H1 (cell line): ENCODE measurements at regions not wholly inside any gene's neighbourhood (a gene's known extent, or its start where the extent isn't known, plus 50 kb on each side); places are given as distances from the start of the nearest gene placed in this dataset.

Experiments
- CTCF ChIA-PET: fragments of 300-600 bp; sonication (Branson Sonifier 250); formaldehyde crosslinking; loops from one replicate; lab custom pipeline; 2021; ENCODE audit not compliant: partially characterized antibody; lab: Charles Lee
- POLR2A ChIA-PET: fragments of 300-600 bp; sonication (Branson Sonifier 250); formaldehyde crosslinking; loops from one replicate; lab custom pipeline; 2021; ENCODE audit warnings: inconsistent platforms; ENCODE audit not compliant: partially characterized antibody; lab: Charles Lee
- DNase-seq, 2 experiments: peaks; one replicate each; pipeline versions ENCODE4 v3.0.0 to v3.0.0-alpha.2; 2010 to 2022; ENCODE audit warnings: low spot score in 2 of 2, low read depth in 1 of 2, mixed read lengths in 1 of 2
- FAIRE-seq: peaks from 2 replicates; lab custom pipeline; 2011; peaks lifted over from hg19 to GRCh38; lab: Jason Lieb, UNC
- H2AFZ ChIP-seq: 2 replicates; pipeline ENCODE4 v1.8.1; 2012; ENCODE audit warnings: low read length, inconsistent platforms
- H2AK5ac ChIP-seq: 2 replicates; pipeline ENCODE4 v1.6.1; 2013; ENCODE audit warnings: low read depth, low read length
- H2BK120ac ChIP-seq: replicated peaks from 2 replicates; pipeline ENCODE3; 2013; ENCODE audit warnings: low read depth, low read length, inconsistent platforms
- H2BK12ac ChIP-seq: 2 replicates; pipeline ENCODE4 v1.6.1; 2013; ENCODE audit warnings: low read depth, low read length
- H2BK15ac ChIP-seq: 2 replicates; pipeline ENCODE4 v1.6.1; 2013; ENCODE audit warnings: low read length
- H2BK20ac ChIP-seq: 2 replicates; pipeline ENCODE4 v1.6.1; 2013; ENCODE audit warnings: low read length
- H2BK5ac ChIP-seq: 2 replicates; pipeline ENCODE4 v1.6.1; 2013; ENCODE audit warnings: low read depth, low read length
- H3K14ac ChIP-seq: 2 replicates; pipeline ENCODE4 v1.6.1; 2013; ENCODE audit warnings: inconsistent platforms; ENCODE audit not compliant: insufficient read length
- H3K18ac ChIP-seq: 2 replicates; pipeline ENCODE4 v1.6.1; 2013; ENCODE audit warnings: low read length; ENCODE audit errors: extremely low read depth
- H3K23ac ChIP-seq: 2 replicates; pipeline ENCODE4 v1.6.1; 2013; ENCODE audit warnings: inconsistent platforms; ENCODE audit not compliant: insufficient read length
- H3K23me2 ChIP-seq: 2 replicates; pipeline ENCODE4 v1.6.1; 2013; ENCODE audit warnings: low read depth, low read length
- H3K27ac ChIP-seq: 2 replicates; pipeline ENCODE4 v1.6.1; 2011; ENCODE audit warnings: low read depth, low read length, inconsistent platforms
- H3K27me3 ChIP-seq, 4 experiments: replicated peaks in 1 of 4; 1 replicate in 1 of 4; 2 replicates in 3 of 4; pipeline versions ENCODE4 v1.6.1 to v1.8.1; 2011 to 2013; ENCODE audit warnings: low read length in 3 of 4, mild to moderate bottlenecking in 3 of 4, inconsistent platforms in 2 of 4, mixed read lengths in 2 of 4, moderate library complexity in 1 of 4; ENCODE audit not compliant: control insufficient read depth in 3 of 4, insufficient read depth in 3 of 4; ENCODE audit errors: extremely low read depth in 1 of 4
- H3K36me3 ChIP-seq, 4 experiments: 2 replicates each; pipeline versions ENCODE4 v1.6.1 to v1.8.1; 2011 to 2013; ENCODE audit warnings: mild to moderate bottlenecking in 4 of 4, low read length in 3 of 4, moderate library complexity in 2 of 4, control low read depth in 1 of 4, inconsistent platforms in 1 of 4; ENCODE audit not compliant: insufficient read depth in 4 of 4, control insufficient read depth in 2 of 4
- H3K4ac ChIP-seq: replicated peaks from 2 replicates; pipeline ENCODE3; 2013; ENCODE audit warnings: low read length, low read depth, mixed read lengths, inconsistent platforms; ENCODE audit not compliant: insufficient read length
- H3K4me1 ChIP-seq, 4 experiments: replicated peaks in 1 of 4; 1 replicate in 1 of 4; 2 replicates in 3 of 4; pipeline versions ENCODE4 v1.6.1 to v1.8.1; 2011 to 2013; ENCODE audit warnings: low read length in 3 of 4, inconsistent platforms in 2 of 4, mixed read lengths in 1 of 4; ENCODE audit not compliant: insufficient read depth in 4 of 4, control insufficient read depth in 3 of 4
- H3K4me2 ChIP-seq, 2 experiments: 2 replicates each; pipeline versions ENCODE4 v1.6.1 to v1.8.1; 2011 to 2013; ENCODE audit warnings: low read depth in 2 of 2, low read length in 2 of 2, control low read depth in 1 of 2, inconsistent platforms in 1 of 2, mild to moderate bottlenecking in 1 of 2; ENCODE audit not compliant: insufficient read depth in 1 of 2
- H3K4me3 ChIP-seq, 4 experiments: fragments of 200-600, 300-600 bp in 1 of 4; sonication (generic), shearing (Covaris generic), sonication (Bioruptor Twin) in 1 of 4; 2 replicates each; pipeline versions ENCODE4 v1.5.1 to v1.8.1; 2011 to 2016; ENCODE audit warnings: low read length in 4 of 4, low read depth in 3 of 4, control low read depth in 2 of 4, inconsistent platforms in 2 of 4, mild to moderate bottlenecking in 2 of 4, mixed read lengths in 1 of 4, moderate library complexity in 1 of 4; ENCODE audit not compliant: insufficient read depth in 2 of 4; ENCODE audit errors: extremely low read depth in 1 of 4
- H3K56ac ChIP-seq: replicated peaks from 2 replicates; pipeline ENCODE3; 2013; ENCODE audit warnings: low read depth, mild to moderate bottlenecking, mixed read lengths, low read length, inconsistent platforms; ENCODE audit not compliant: insufficient read length
- H3K79me1 ChIP-seq: 2 replicates; pipeline ENCODE4 v1.6.1; 2013; ENCODE audit warnings: low read depth, low read length, control low read depth
- H3K79me2 ChIP-seq, 2 experiments: 2 replicates each; pipeline versions ENCODE4 v1.6.1 to v1.8.1; 2012 to 2013; ENCODE audit warnings: low read length in 2 of 2, mild to moderate bottlenecking in 2 of 2, inconsistent platforms in 1 of 2; ENCODE audit not compliant: insufficient read depth in 2 of 2, control insufficient read depth in 1 of 2
- H3K9ac ChIP-seq, 4 experiments: replicated peaks in 1 of 4; 1 replicate in 1 of 4; 2 replicates in 3 of 4; pipeline versions ENCODE4 v1.6.1 to v1.8.1; 2011 to 2013; ENCODE audit warnings: low read depth in 3 of 4, low read length in 3 of 4, control low read depth in 2 of 4, mild to moderate bottlenecking in 2 of 4, moderate library complexity in 2 of 4, inconsistent platforms in 1 of 4; ENCODE audit errors: extremely low read depth in 1 of 4
- H3K9me3 ChIP-seq, 2 experiments: 2 replicates each; pipeline versions ENCODE4 v1.6.1 to v1.8.1; 2012 to 2013; ENCODE audit warnings: mild to moderate bottlenecking in 2 of 2, moderate library complexity in 2 of 2, control low read depth in 1 of 2, inconsistent platforms in 1 of 2, low read depth in 1 of 2, low read length in 1 of 2, mixed read lengths in 1 of 2; ENCODE audit not compliant: insufficient read depth in 2 of 2
- H4K20me1 ChIP-seq, 2 experiments: replicated peaks in 1 of 2; 2 replicates each; pipeline versions ENCODE3 to v1.8.1; 2011 to 2013; ENCODE audit warnings: inconsistent platforms in 2 of 2, low read length in 2 of 2, mild to moderate bottlenecking in 1 of 2; ENCODE audit not compliant: insufficient read depth in 2 of 2, control insufficient read depth in 1 of 2
- H4K5ac ChIP-seq: 2 replicates; pipeline ENCODE4 v1.6.1; 2013; ENCODE audit warnings: low read length, low read depth, mixed read lengths, inconsistent platforms; ENCODE audit not compliant: insufficient read length
- H4K8ac ChIP-seq: 2 replicates; pipeline ENCODE4 v1.8.0; 2013; ENCODE audit warnings: mild to moderate bottlenecking, moderate library complexity, low read length, inconsistent platforms; ENCODE audit not compliant: insufficient read depth; ENCODE audit errors: extremely low read depth
- H4K91ac ChIP-seq: replicated peaks from 2 replicates; pipeline ENCODE3; 2013; ENCODE audit warnings: low read length, mixed read lengths, inconsistent platforms; ENCODE audit not compliant: insufficient read length
- ATF2 ChIP-seq: IDR thresholded peaks from 2 replicates; pipeline ENCODE4 v1.6.1; 2012; ENCODE audit warnings: low read length, inconsistent platforms
- BRCA1 ChIP-seq: IDR thresholded peaks from 2 replicates; pipeline ENCODE4 v1.6.1; 2012; ENCODE audit warnings: low read depth, low read length, improper control_type of control experiment
- CEBPB ChIP-seq: IDR thresholded peaks from 2 replicates; pipeline ENCODE4 v1.6.1; 2012; ENCODE audit warnings: low read depth, low read length
- CHD2 ChIP-seq: IDR thresholded peaks from 2 replicates; pipeline ENCODE4 v1.6.1; 2012; ENCODE audit warnings: low read length, improper control_type of control experiment
- NRF1 ChIP-seq: IDR thresholded peaks from 2 replicates; pipeline ENCODE4 v1.6.1; 2011; ENCODE audit warnings: mild to moderate bottlenecking, low read depth, low read length, improper control_type of control experiment
- SAP30 ChIP-seq: fragments of 300-600 bp; sonication (generic); IDR thresholded peaks from 2 replicates; pipeline ENCODE4 v1.7.1; 2012; ENCODE audit warnings: low read length, moderate library complexity, mild to moderate bottlenecking, inconsistent platforms; ENCODE audit not compliant: insufficient read depth, insufficient replicate concordance
- SUZ12 ChIP-seq: fragments of 200-600 bp; sonication (generic); IDR thresholded peaks from 2 replicates; pipeline ENCODE4 v1.6.1; 2012; ENCODE audit warnings: mild to moderate bottlenecking, inconsistent platforms, low read length, moderate library complexity, mixed read lengths
- TBP ChIP-seq: IDR thresholded peaks from 2 replicates; pipeline ENCODE4 v1.6.1; 2011; ENCODE audit warnings: low read depth, low read length, improper control_type of control experiment
- WGBS, 2 experiments: shearing (Covaris generic) in 1 of 2; methylation state at CpG; one replicate each; pipeline versions ENCODE4 v1.1.6 to v1.1.7; 2013 to 2015; ENCODE audit warnings: low lambda C conversion rate in 2 of 2, mixed read lengths in 2 of 2, inconsistent platforms in 1 of 2, low coverage in 1 of 2, missing lambda C conversion rate in 1 of 2; ENCODE audit not compliant: insufficient replicate concordance in 2 of 2, insufficient coverage in 1 of 2, insufficient read length in 1 of 2; ENCODE audit errors: extremely low coverage in 1 of 2, missing lambda C conversion rate in 1 of 2; 5-methylcytosine and 5-hydroxymethylcytosine counted together

GRCh38 chr7:87000344-87000743 lies 59.1 kb downstream of the ELAPOR2 start:
- Histone ChIP-seq H3K9me3 (no peaks in the 10 kb centered on the region), H3K18ac (no peak overlapping the region), H3K4me1 (peaks cover 2 to 10% (median 5%) of the 10 kb centered on the region in 4 experiments; a peak in 5 of 7 replicates), H3K4me3 (no peak overlapping the region), H3K23me2 (no peaks in the 10 kb centered on the region), H2BK15ac (no peak overlapping the region), H2BK20ac (no peak overlapping the region), H3K4ac (no peak overlapping the region), H3K56ac (no peak overlapping the region), H4K5ac (no peak overlapping the region), H2BK5ac (no peak overlapping the region), H3K9ac (no peak overlapping the region), H2BK120ac (no peak overlapping the region), H2AK5ac (no peak overlapping the region), H4K91ac (no peak overlapping the region), H3K4me2 (no peak overlapping the region), H3K27ac (no peak overlapping the region), H3K27me3 (no peaks in the 10 kb centered on the region), H3K79me2 (peaks cover 26 to 92% of the 10 kb centered on the region in 2 experiments), H2BK12ac (no peak overlapping the region), H3K14ac (no peak overlapping the region), H3K79me1 (peaks cover 2% of the 10 kb centered on the region; the same call in 1 of the 2 replicates), H2AFZ (no peak overlapping the region), H4K8ac (no peak overlapping the region), H4K20me1 (peaks cover 0 to 4% of the 10 kb centered on the region in 2 experiments), H3K36me3 (no peaks in the 10 kb centered on the region), H3K23ac (no peak overlapping the region)
- DNase-seq (no peak), FAIRE-seq (no peak)
- TF ChIP-seq CHD2 = no peak
- no peak for TF ChIP-seq ATF2
- TF ChIP-seq SUZ12 = no peak
- no peak for TF ChIP-seq NRF1
- TF ChIP-seq SAP30 = no peak
- no peak for TF ChIP-seq TBP
- no peak for TF ChIP-seq BRCA1
- no peak for TF ChIP-seq CEBPB
- CTCF ChIA-PET = interaction anchor here (1.4 to 1.8 kb wide), 3 partner anchors 9 to 89 kb away, joined by 3 to 9 read pairs (median 6); no protein-coding TSS in a partner anchor
- POLR2A ChIA-PET = interaction anchor here (1.1 to 1.2 kb wide), 4 partner anchors 10 to 152 kb away, joined by 3 to 6 read pairs (median 3); partner anchors contain the start of gene DMTF1
- 86% methylated on average over 1 of the region's 1 CpG; no CpG with 5 or more reads in 1 of the 2 experiments for WGBS, 2 experiments
